ENCODE measurements at regions not wholly inside any gene's neighbourhood (a gene's known extent, or its start where the extent isn't known, plus 50 kb on each side); places are given as distances from the start of the nearest gene placed in this dataset.
"Not testable (repeated sequence)": the region's sequence is repeated elsewhere in the genome, so short reads cannot be mapped to it uniquely, and the experiment has no call there.

- Histone ChIP-seq H3K4me3 (no peak overlapping the region), H3K9ac (ENCODE audit: insufficient read length) (no peak overlapping the region)
Observed at GRCh38 chr3:176055836-176056235, 1141.4 kb downstream of the TBL1XR1 start.

GRCh38 chr3:176051766-176052165 lies 1145.5 kb downstream of the TBL1XR1 start:
- Histone ChIP-seq H3K36me3 (ENCODE audit: insufficient read depth, low read length) (no peaks in the 10 kb centered on the region), H3K4me3 (no peak overlapping the region), H3K9ac (ENCODE audit: insufficient read length) (no peak overlapping the region), H3K9me3 (ENCODE audit: low read depth, low read length) (no peaks in the 10 kb centered on the region), H3K27ac (no peak overlapping the region)
- TF ChIP-seq EZH2 (IDR thresholded peaks at IDR 0.05) (no peak), FOXP2 (optimal IDR thresholded peaks at IDR 0.05; ENCODE audit: control extremely low read depth, extremely low read length, insufficient read depth) (no peak), POLR2AphosphoS5 (IDR thresholded peaks at IDR 0.05; ENCODE audit: borderline replicate concordance, low read depth, low read length) (no peak)
- no peak for DNase-seq (ENCODE audit: low read depth, low spot score)

More at GRCh38 chr3:176055836-176056235, 1141.4 kb downstream of the TBL1XR1 start:
- TF ChIP-seq FOXP2 (optimal IDR thresholded peaks at IDR 0.05; ENCODE audit: control extremely low read depth, extremely low read length, insufficient read depth) (no peak), EZH2 (IDR thresholded peaks at IDR 0.05) (no peak), POLR2AphosphoS5 (IDR thresholded peaks at IDR 0.05; ENCODE audit: borderline replicate concordance, low read depth, low read length) (no peak)
- Histone ChIP-seq H3K36me3 (ENCODE audit: insufficient read depth, low read length) (no peaks in the 10 kb centered on the region), H3K27ac (no peak overlapping the region), H3K9me3 (ENCODE audit: low read depth, low read length) (no peaks in the 10 kb centered on the region; the same call in 1 of the 2 replicates)
- no peak for DNase-seq (ENCODE audit: low read depth, low spot score)

- Histone ChIP-seq H3K27ac (no peak overlapping the region), H3K9ac (ENCODE audit: insufficient read length) (no peak overlapping the region), H3K36me3 (ENCODE audit: insufficient read depth, low read length) (no peaks in the 10 kb centered on the region), H3K9me3 (ENCODE audit: low read depth, low read length) (no peaks in the 10 kb centered on the region), H3K4me3 (no peak overlapping the region)
- DNase-seq (ENCODE audit: low read depth, low spot score), result no peak
- TF ChIP-seq FOXP2 (optimal IDR thresholded peaks at IDR 0.05; ENCODE audit: control extremely low read depth, extremely low read length, insufficient read depth) (no peak), POLR2AphosphoS5 (IDR thresholded peaks at IDR 0.05; ENCODE audit: borderline replicate concordance, low read depth, low read length) (no peak), EZH2 (IDR thresholded peaks at IDR 0.05) (no peak)
Observed at GRCh38 chr3:176046703-176047102, 1150.6 kb downstream of the TBL1XR1 start.

- H3K27ac ChIP-seq, result peak overlapping the region; percentile 48; the same call in 1 of the 2 replicates
- no peak for DNase-seq (ENCODE audit: low read depth, low spot score)
- no peak overlapping the region for H3K9ac ChIP-seq (ENCODE audit: insufficient read length)
- no peaks in the 10 kb centered on the region for H3K36me3 ChIP-seq (ENCODE audit: insufficient read depth, low read length)
- H3K4me3 ChIP-seq, result peak overlapping the region; percentile 17; the same call in 1 of the 2 replicates
- TF ChIP-seq POLR2AphosphoS5 (IDR thresholded peaks at IDR 0.05; ENCODE audit: borderline replicate concordance, low read depth, low read length), result no peak
- no peak for TF ChIP-seq FOXP2 (optimal IDR thresholded peaks at IDR 0.05; ENCODE audit: control extremely low read depth, extremely low read length, insufficient read depth)
- no peak for TF ChIP-seq EZH2 (IDR thresholded peaks at IDR 0.05)
- no peaks in the 10 kb centered on the region for H3K9me3 ChIP-seq (ENCODE audit: low read depth, low read length)
Observed at GRCh38 chr3:176041812-176042211, 1155.5 kb downstream of the TBL1XR1 start.

DNA sequence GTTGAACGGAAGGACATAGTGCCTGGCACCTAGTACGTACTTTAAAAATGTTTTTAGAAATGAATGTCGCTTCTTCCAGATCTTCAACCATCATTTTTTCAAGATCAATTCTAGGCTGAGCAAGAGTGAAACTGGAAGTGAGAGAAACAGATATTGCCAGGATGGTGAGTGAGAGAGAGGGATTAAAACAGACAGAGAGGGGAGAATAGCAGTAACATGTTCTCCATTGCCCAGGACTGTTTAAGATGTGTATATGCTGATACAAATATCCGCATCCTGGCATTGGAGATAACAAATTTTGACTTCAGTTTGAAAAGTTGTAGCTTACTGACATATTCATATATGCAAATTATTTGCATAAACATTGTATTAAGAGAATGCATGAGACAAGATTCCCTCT lies 1156.1 kb downstream of the TBL1XR1 start:
- no peaks in the 10 kb centered on the region for H3K9me3 ChIP-seq (ENCODE audit: low read depth, low read length)
- TF ChIP-seq FOXP2 (optimal IDR thresholded peaks at IDR 0.05; ENCODE audit: control extremely low read depth, extremely low read length, insufficient read depth), result no peak
- H3K27ac ChIP-seq, result no peak overlapping the region

GRCh38 chr3:176037636-176038035 lies 1159.6 kb downstream of the TBL1XR1 start:
- Histone ChIP-seq H3K27ac (no peak overlapping the region), H3K9me3 (ENCODE audit: low read depth, low read length) (no peaks in the 10 kb centered on the region), H3K4me3 (no peak overlapping the region), H3K9ac (ENCODE audit: insufficient read length) (no peak overlapping the region), H3K36me3 (ENCODE audit: insufficient read depth, low read length) (no peaks in the 10 kb centered on the region)
- TF ChIP-seq POLR2AphosphoS5 (IDR thresholded peaks at IDR 0.05; ENCODE audit: borderline replicate concordance, low read depth, low read length), result no peak
- no peak for TF ChIP-seq EZH2 (IDR thresholded peaks at IDR 0.05)
- TF ChIP-seq FOXP2 (optimal IDR thresholded peaks at IDR 0.05; ENCODE audit: control extremely low read depth, extremely low read length, insufficient read depth), result no peak
- DNase-seq (ENCODE audit: low read depth, low spot score), result no peak

More for the DNA sequence above, 1156.1 kb downstream of the TBL1XR1 start:
- no peak for DNase-seq (ENCODE audit: low read depth, low spot score)
- Histone ChIP-seq H3K36me3 (ENCODE audit: insufficient read depth, low read length) (no peaks in the 10 kb centered on the region), H3K4me3 (no peak overlapping the region), H3K9ac (ENCODE audit: insufficient read length) (no peak overlapping the region)

- H3K9me3 ChIP-seq (ENCODE audit: low read depth, low read length), result no peaks in the 10 kb centered on the region
- no peak for DNase-seq (ENCODE audit: low read depth, low spot score)
- H3K27ac ChIP-seq, result no peak overlapping the region
- no peaks in the 10 kb centered on the region for H3K36me3 ChIP-seq (ENCODE audit: insufficient read depth, low read length)
- TF ChIP-seq POLR2AphosphoS5 (IDR thresholded peaks at IDR 0.05; ENCODE audit: borderline replicate concordance, low read depth, low read length) (no peak), FOXP2 (optimal IDR thresholded peaks at IDR 0.05; ENCODE audit: control extremely low read depth, extremely low read length, insufficient read depth) (no peak), EZH2 (IDR thresholded peaks at IDR 0.05) (no peak)
- no peak overlapping the region for H3K4me3 ChIP-seq
- no peak overlapping the region for H3K9ac ChIP-seq (ENCODE audit: insufficient read length)
Observed at GRCh38 chr3:176032043-176032442, 1165.2 kb downstream of the TBL1XR1 start.

GRCh38 chr3:176016203-176016602 lies 1157.1 kb downstream of the NAALADL2 start:
- DNase-seq (ENCODE audit: low read depth, low spot score); H3K9me3 ChIP-seq (ENCODE audit: low read depth, low read length); H3K4me3 ChIP-seq; H3K27ac ChIP-seq; H3K36me3 ChIP-seq (ENCODE audit: insufficient read depth, low read length); H3K9ac ChIP-seq (ENCODE audit: insufficient read length): not testable (repeated sequence)

DNA sequence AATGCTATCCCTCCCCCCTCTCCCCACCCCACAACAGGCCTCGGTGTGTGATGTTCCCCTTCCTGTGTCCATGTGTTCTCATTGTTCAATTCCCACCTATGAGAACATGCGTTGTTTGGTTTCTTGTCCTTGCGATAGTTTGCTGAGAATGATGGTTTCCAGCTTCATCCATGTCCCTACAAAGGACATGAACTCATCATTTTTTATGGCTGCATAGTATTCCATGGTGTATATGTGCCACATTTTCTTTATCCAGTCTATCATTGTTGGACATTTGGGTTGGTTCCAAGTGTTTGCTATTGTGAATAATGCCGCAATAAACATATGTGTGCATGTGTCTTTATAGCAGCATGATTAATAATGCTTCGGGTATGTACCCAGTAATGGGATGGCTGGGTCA lies 1156.1 kb downstream of the NAALADL2 start:
- H3K9me3 ChIP-seq (ENCODE audit: low read depth, low read length); H3K4me3 ChIP-seq; H3K9ac ChIP-seq (ENCODE audit: insufficient read length); DNase-seq (ENCODE audit: low read depth, low spot score); H3K27ac ChIP-seq; H3K36me3 ChIP-seq (ENCODE audit: insufficient read depth, low read length): not testable (repeated sequence)
